DND-41 (cell line): ENCODE measurements at regions not wholly inside any gene's neighbourhood (a gene's known extent, or its start where the extent isn't known, plus 50 kb on each side); places are given as distances from the start of the nearest gene placed in this dataset.

ENCODE experiments used
- ATAC-seq: fragments of 200-7000 bp; cut with Tn5 transposase; 3 replicates; pipeline ENCODE4 v1.9.1; 2021; ENCODE audit warnings: low read depth; ENCODE audit not compliant: insufficient read depth
- DNase-seq: peaks from one replicate; pipeline ENCODE4 v3.0.0-alpha.2; 2020
- H2AFZ ChIP-seq: 2 replicates; pipeline ENCODE4 v1.6.0; 2012; ENCODE audit warnings: low read depth, low read length
- H3K27ac ChIP-seq: 2 replicates; pipeline ENCODE4 v1.5.1; 2012; ENCODE audit warnings: low read length, inconsistent platforms
- H3K27me3 ChIP-seq: fragments of 200-600 bp; sonication (generic); 2 replicates; pipeline ENCODE4 v1.6.0; 2012; ENCODE audit warnings: low read length, mild to moderate bottlenecking, inconsistent platforms; ENCODE audit not compliant: insufficient read depth, poor library complexity
- H3K36me3 ChIP-seq: 2 replicates; pipeline ENCODE4 v1.5.1; 2012; ENCODE audit warnings: low read length, inconsistent platforms; ENCODE audit not compliant: insufficient read depth
- H3K4me1 ChIP-seq: 2 replicates; pipeline ENCODE4 v1.5.1; 2012; ENCODE audit warnings: mild to moderate bottlenecking, low read length; ENCODE audit not compliant: insufficient read depth
- H3K4me2 ChIP-seq: 2 replicates; pipeline ENCODE4 v1.6.0; 2012; ENCODE audit warnings: mild to moderate bottlenecking, moderate library complexity, low read length, inconsistent platforms; ENCODE audit not compliant: insufficient read depth
- H3K4me3 ChIP-seq, 2 experiments: fragments of 200-600 bp in 1 of 2; shearing (Covaris generic) in 1 of 2; 2 replicates each; pipeline ENCODE4 v1.5.1; 2012 to 2016; ENCODE audit warnings: inconsistent platforms in 2 of 2, low read length in 2 of 2, mild to moderate bottlenecking in 2 of 2, low read depth in 1 of 2, moderate library complexity in 1 of 2
- H3K79me2 ChIP-seq: 2 replicates; pipeline ENCODE4 v1.6.0; 2012; ENCODE audit warnings: low read length, inconsistent platforms; ENCODE audit not compliant: insufficient read depth
- H3K9ac ChIP-seq: 2 replicates; pipeline ENCODE4 v1.6.0; 2012; ENCODE audit warnings: low read depth, mild to moderate bottlenecking, inconsistent platforms, low read length, moderate library complexity
- H3K9me3 ChIP-seq: 2 replicates; pipeline ENCODE4 v1.5.1; 2012; ENCODE audit warnings: low read length, moderate library complexity, mild to moderate bottlenecking, inconsistent platforms; ENCODE audit not compliant: insufficient read depth, severe bottlenecking
- H4K20me1 ChIP-seq: 2 replicates; pipeline ENCODE4 v1.6.0; 2012; ENCODE audit warnings: low read length; ENCODE audit not compliant: insufficient read depth
- CTCF ChIP-seq: IDR thresholded peaks from 2 replicates; pipeline ENCODE4 v1.5.1; 2012; ENCODE audit warnings: borderline replicate concordance, low read length, moderate library complexity, mild to moderate bottlenecking; ENCODE audit not compliant: poor library complexity, severe bottlenecking; ENCODE audit errors: extremely low read depth
- EZH2 ChIP-seq: IDR thresholded peaks from 3 replicates; pipeline ENCODE4 v1.6.1; 2012; ENCODE audit warnings: borderline replicate concordance, low read depth, mild to moderate bottlenecking, moderate library complexity, low read length, inconsistent platforms; ENCODE audit not compliant: severe bottlenecking

- ATAC-seq: no peak
Measured at GRCh38 chr17:71184716-71185115, 936.1 kb upstream of the SOX9 start.

GRCh38 chr17:71187145-71187878 is 933.5 kb upstream of the SOX9 start:
- H3K27ac ChIP-seq: no peak overlapping the region
- no peak overlapping the region for H3K4me3 ChIP-seq
- H3K4me1 ChIP-seq: peaks cover 18% of the 10 kb centered on the region
- H3K79me2 ChIP-seq: no peaks in the 10 kb centered on the region
- H2AFZ ChIP-seq: no peak overlapping the region
- no peak overlapping the region for H3K9ac ChIP-seq
- ATAC-seq: no peak
- peaks cover 2% of the 10 kb centered on the region for H3K9me3 ChIP-seq
- DNase-seq: no peak
- H3K4me2 ChIP-seq: no peak overlapping the region
- no peak for TF ChIP-seq EZH2
- no peak for TF ChIP-seq CTCF
- no peaks in the 10 kb centered on the region for H3K36me3 ChIP-seq
- no peaks in the 10 kb centered on the region for H4K20me1 ChIP-seq
- H3K27me3 ChIP-seq: no peaks in the 10 kb centered on the region

More at GRCh38 chr17:71184716-71185115, 936.1 kb upstream of the SOX9 start:
- no peak for TF ChIP-seq EZH2
- TF ChIP-seq CTCF: no peak
- Histone ChIP-seq H3K9ac (no peak overlapping the region), H3K27me3 (no peaks in the 10 kb centered on the region), H3K36me3 (no peaks in the 10 kb centered on the region), H4K20me1 (no peaks in the 10 kb centered on the region), H2AFZ (no peak overlapping the region), H3K4me3 (no peak overlapping the region), H3K79me2 (no peaks in the 10 kb centered on the region), H3K4me1 (peaks cover 14% of the 10 kb centered on the region), H3K4me2 (no peak overlapping the region), H3K27ac (no peak overlapping the region), H3K9me3 (no peaks in the 10 kb centered on the region)
- no peak for DNase-seq

GRCh38 chr17:71188811-71189492 is 931.9 kb upstream of the SOX9 start:
- peaks cover 18% of the 10 kb centered on the region for H3K4me1 ChIP-seq
- peaks cover 2% of the 10 kb centered on the region for H3K9me3 ChIP-seq
- no peaks in the 10 kb centered on the region for H3K36me3 ChIP-seq
- no peak overlapping the region for H2AFZ ChIP-seq
- no peak overlapping the region for H3K9ac ChIP-seq
- peak; percentile 74 for ATAC-seq
- no peak overlapping the region for H3K27ac ChIP-seq
- H3K79me2 ChIP-seq: no peaks in the 10 kb centered on the region
- no peak overlapping the region for H3K4me2 ChIP-seq
- H4K20me1 ChIP-seq: no peaks in the 10 kb centered on the region
- no peak for TF ChIP-seq CTCF
- no peaks in the 10 kb centered on the region for H3K27me3 ChIP-seq
- DNase-seq: no peak
- H3K4me3 ChIP-seq: no peak overlapping the region
